Hepatocyte (in vitro differentiated cells): ENCODE measurements at regions not wholly inside any gene's neighbourhood (a gene's known extent, or its start where the extent isn't known, plus 50 kb on each side); places are given as distances from the start of the nearest gene placed in this dataset.

Experiments used
- DNase-seq: peaks from one replicate; pipeline ENCODE4 v3.0.0-alpha.2; 2016; ENCODE audit warnings: low spot score
- H2AFZ ChIP-seq: fragments of 200-600 bp; sonication (generic); 2 replicates; pipeline ENCODE4 v1.6.0; 2016; ENCODE audit warnings: antibody characterized with exemption, mild to moderate bottlenecking
- H3K27ac ChIP-seq: fragments of 200-600 bp; sonication (generic); 2 replicates; pipeline ENCODE4 v1.5.1; 2016; ENCODE audit warnings: mild to moderate bottlenecking
- H3K27me3 ChIP-seq: fragments of 200-600 bp; sonication (generic); 2 replicates; pipeline ENCODE4 v1.6.1; 2016
- H3K36me3 ChIP-seq: fragments of 200-600 bp; sonication (generic); replicated peaks from 2 replicates; pipeline ENCODE4 v1.5.1; 2016; ENCODE audit warnings: low read depth; ENCODE audit not compliant: insufficient read depth
- H3K4me1 ChIP-seq: fragments of 200-600 bp; sonication (generic); 2 replicates; pipeline ENCODE4 v1.5.1; 2016; ENCODE audit warnings: mild to moderate bottlenecking, moderate library complexity; ENCODE audit not compliant: insufficient read depth
- H3K4me2 ChIP-seq: fragments of 200-600 bp; sonication (generic); 2 replicates; pipeline ENCODE4 v1.6.0; 2016
- H3K4me3 ChIP-seq: fragments of 200-600 bp; sonication (generic); 2 replicates; pipeline ENCODE4 v1.5.1; 2016; ENCODE audit warnings: mild to moderate bottlenecking
- H3K79me2 ChIP-seq: fragments of 200-600 bp; sonication (generic); 2 replicates; pipeline ENCODE4 v1.6.0; 2017; ENCODE audit warnings: mild to moderate bottlenecking
- H3K9me2 ChIP-seq: fragments of 200-600 bp; sonication (generic); replicated peaks from 2 replicates; pipeline ENCODE4 v1.6.0; 2017; ENCODE audit warnings: mild to moderate bottlenecking; ENCODE audit not compliant: insufficient read depth
- H3K9me3 ChIP-seq: fragments of 200-600 bp; sonication (generic); 2 replicates; pipeline ENCODE4 v1.5.1; 2016; ENCODE audit warnings: low read depth, mild to moderate bottlenecking
- H4K20me1 ChIP-seq: fragments of 200-600 bp; sonication (generic); 2 replicates; pipeline ENCODE4 v1.6.0; 2016; ENCODE audit warnings: mild to moderate bottlenecking; ENCODE audit not compliant: insufficient read depth, poor library complexity, severe bottlenecking
- EZH2 ChIP-seq: fragments of 200-600 bp; sonication (generic); IDR thresholded peaks from 2 replicates; pipeline ENCODE4 v1.6.1; 2016; ENCODE audit warnings: antibody characterized with exemption, mild to moderate bottlenecking, borderline replicate concordance
- EZH2phosphoT487 ChIP-seq: fragments of 200-600 bp; sonication (generic); IDR thresholded peaks from one replicate; pipeline ENCODE4 v1.6.1; 2018; ENCODE audit warnings: antibody characterized with exemption, mild to moderate bottlenecking, low read depth, moderate library complexity; ENCODE audit not compliant: unreplicated experiment, severe bottlenecking
- WGBS: methylation state at CpG from one replicate; pipeline ENCODE4 v1.1.6; 2016; ENCODE audit warnings: low lambda C conversion rate; ENCODE audit errors: missing lambda C conversion rate; 5-methylcytosine and 5-hydroxymethylcytosine counted together
- TF ChIP-seq, protein P1 (sequence below): fragments of 200-600 bp; sonication (generic); IDR thresholded peaks from 2 replicates; pipeline ENCODE4 v1.5.1; 2016; ENCODE audit warnings: antibody characterized with exemption, mild to moderate bottlenecking; ENCODE audit not compliant: poor library complexity

DNA sequence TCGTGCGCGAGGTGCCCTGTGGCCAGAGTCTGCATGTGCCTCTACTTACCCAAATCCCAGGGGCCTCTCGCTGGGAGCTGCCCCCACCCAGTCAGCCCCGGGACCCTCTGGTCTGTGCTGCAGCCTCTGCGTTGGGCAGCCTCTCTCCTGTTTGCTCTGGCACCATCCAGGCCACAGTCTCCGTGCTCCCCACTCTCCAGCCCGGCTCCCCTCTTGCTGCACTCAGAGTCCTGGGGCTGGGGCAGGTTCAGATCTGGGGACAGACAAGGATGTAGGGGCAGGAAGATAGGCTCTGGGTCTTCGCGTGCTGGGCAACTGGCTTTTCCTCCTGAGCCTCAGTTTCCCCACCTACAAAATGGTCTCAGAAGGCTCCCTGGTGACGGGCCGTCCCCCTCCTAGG lies 70.8 kb upstream of the GATA5 start:
- Histone ChIP-seq H4K20me1 (no peaks in the 10 kb centered on the region), H3K9me3 (no peaks in the 10 kb centered on the region), H3K36me3 (no peaks in the 10 kb centered on the region), H3K4me1 (peaks cover 16% of the 10 kb centered on the region), H3K4me2 (no peak overlapping the region), H3K9me2 (no peaks in the 10 kb centered on the region), H2AFZ (no peak overlapping the region), H3K79me2 (no peaks in the 10 kb centered on the region), H3K27me3 (peaks cover 21% of the 10 kb centered on the region), H3K27ac (no peak overlapping the region), H3K4me3 (no peak overlapping the region)
- 97% methylated on average over 12 of the region's 12 CpGs for WGBS
- DNase-seq, result no peak
- TF ChIP-seq EZH2 (no peak), EZH2phosphoT487 (no peak)
- TF ChIP-seq, protein P1, sequence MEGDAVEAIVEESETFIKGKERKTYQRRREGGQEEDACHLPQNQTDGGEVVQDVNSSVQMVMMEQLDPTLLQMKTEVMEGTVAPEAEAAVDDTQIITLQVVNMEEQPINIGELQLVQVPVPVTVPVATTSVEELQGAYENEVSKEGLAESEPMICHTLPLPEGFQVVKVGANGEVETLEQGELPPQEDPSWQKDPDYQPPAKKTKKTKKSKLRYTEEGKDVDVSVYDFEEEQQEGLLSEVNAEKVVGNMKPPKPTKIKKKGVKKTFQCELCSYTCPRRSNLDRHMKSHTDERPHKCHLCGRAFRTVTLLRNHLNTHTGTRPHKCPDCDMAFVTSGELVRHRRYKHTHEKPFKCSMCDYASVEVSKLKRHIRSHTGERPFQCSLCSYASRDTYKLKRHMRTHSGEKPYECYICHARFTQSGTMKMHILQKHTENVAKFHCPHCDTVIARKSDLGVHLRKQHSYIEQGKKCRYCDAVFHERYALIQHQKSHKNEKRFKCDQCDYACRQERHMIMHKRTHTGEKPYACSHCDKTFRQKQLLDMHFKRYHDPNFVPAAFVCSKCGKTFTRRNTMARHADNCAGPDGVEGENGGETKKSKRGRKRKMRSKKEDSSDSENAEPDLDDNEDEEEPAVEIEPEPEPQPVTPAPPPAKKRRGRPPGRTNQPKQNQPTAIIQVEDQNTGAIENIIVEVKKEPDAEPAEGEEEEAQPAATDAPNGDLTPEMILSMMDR, result no peak

DNA sequence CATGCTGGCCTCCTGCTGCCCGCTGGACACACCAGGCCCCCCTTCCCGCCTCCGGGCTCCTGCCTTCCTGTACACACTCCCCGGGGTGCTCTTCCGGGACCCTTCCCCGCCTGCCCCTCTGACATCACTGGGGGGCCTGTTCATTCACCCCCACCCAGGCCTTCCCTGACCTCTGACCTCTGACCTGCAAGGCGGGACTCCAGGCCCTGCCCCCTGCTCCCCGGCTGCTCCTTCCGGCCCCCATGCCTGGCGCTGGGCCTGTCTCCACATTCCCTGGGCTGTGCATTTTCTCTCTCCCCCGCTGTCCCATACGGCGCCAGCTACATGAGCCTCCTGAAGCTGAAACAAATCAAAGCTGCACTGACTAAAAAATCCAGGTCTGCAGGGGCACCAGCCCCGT lies 71.6 kb upstream of the GATA5 start:
- Histone ChIP-seq H3K4me3 (no peak overlapping the region), H3K4me1 (peaks cover 17% of the 10 kb centered on the region), H3K27ac (no peak overlapping the region), H3K27me3 (peaks cover 25% of the 10 kb centered on the region), H4K20me1 (no peaks in the 10 kb centered on the region), H3K9me2 (no peaks in the 10 kb centered on the region), H3K36me3 (no peaks in the 10 kb centered on the region), H3K4me2 (no peak overlapping the region), H3K79me2 (no peaks in the 10 kb centered on the region), H2AFZ (no peak overlapping the region), H3K9me3 (no peaks in the 10 kb centered on the region)
- no peak for DNase-seq
- 86% methylated on average over 11 of the region's 14 CpGs for WGBS
- TF ChIP-seq EZH2 (no peak), EZH2phosphoT487 (no peak)
- TF ChIP-seq, protein P1, result no peak

GRCh38 chr20:62548471-62548870 lies 72.7 kb upstream of the GATA5 start:
- TF ChIP-seq EZH2 (no peak), EZH2phosphoT487 (no peak)
- TF ChIP-seq, protein P1, result no peak
- Histone ChIP-seq H4K20me1 (no peaks in the 10 kb centered on the region), H3K4me3 (no peak overlapping the region), H2AFZ (no peak overlapping the region), H3K36me3 (no peaks in the 10 kb centered on the region), H3K27ac (no peak overlapping the region), H3K4me1 (peaks cover 17% of the 10 kb centered on the region), H3K9me2 (no peaks in the 10 kb centered on the region), H3K27me3 (peaks cover 35% of the 10 kb centered on the region), H3K9me3 (no peaks in the 10 kb centered on the region), H3K4me2 (no peak overlapping the region), H3K79me2 (no peaks in the 10 kb centered on the region)
- 59% methylated on average over 10 of the region's 10 CpGs for WGBS
- DNase-seq, result no peak

DNA sequence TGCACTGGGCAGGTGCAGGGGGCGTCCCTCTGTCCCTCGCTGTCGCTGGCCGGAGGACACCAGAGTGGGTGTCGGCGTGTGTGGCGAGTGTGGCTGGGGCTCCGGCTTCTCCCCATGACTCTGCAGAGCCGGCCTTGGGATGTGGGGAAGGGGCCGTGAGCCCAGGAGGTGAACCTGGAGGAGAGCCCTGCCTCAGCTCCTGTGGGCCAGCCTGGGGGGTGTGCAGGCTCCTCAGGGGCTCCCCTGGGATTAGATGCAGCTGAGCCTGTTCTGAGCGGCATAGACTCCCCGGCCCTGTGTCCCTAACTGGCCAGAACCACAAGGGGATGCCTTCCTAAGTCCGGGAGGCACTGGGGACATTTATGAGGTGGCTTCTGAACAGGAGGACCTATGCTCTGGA lies 73.2 kb upstream of the GATA5 start:
- Histone ChIP-seq H4K20me1 (no peaks in the 10 kb centered on the region), H2AFZ (no peak overlapping the region), H3K79me2 (no peaks in the 10 kb centered on the region), H3K9me2 (no peaks in the 10 kb centered on the region), H3K9me3 (no peaks in the 10 kb centered on the region), H3K36me3 (no peaks in the 10 kb centered on the region), H3K4me1 (peaks cover 17% of the 10 kb centered on the region), H3K4me3 (no peak overlapping the region), H3K27me3 (peaks cover 41% of the 10 kb centered on the region), H3K4me2 (no peak overlapping the region), H3K27ac (no peak overlapping the region)
- DNase-seq, result no peak
- TF ChIP-seq, protein P1, result no peak
- no peak for TF ChIP-seq EZH2
- no peak for TF ChIP-seq EZH2phosphoT487
- WGBS, result 88% methylated on average over 13 of the region's 13 CpGs
